MG63 (cell line): ENCODE measurements at regions not wholly inside any gene's neighbourhood (a gene's known extent, or its start where the extent isn't known, plus 50 kb on each side); places are given as distances from the start of the nearest gene placed in this dataset.

Source experiments
- DNase-seq: peaks from one replicate; pipeline ENCODE4 v3.0.0-alpha.2; 2020
- H3K27me3 ChIP-seq: fragments of 250-450 bp; sonication (Bioruptor Pico); 2 replicates; pipeline ENCODE4 v1.5.1; 2020; ENCODE audit warnings: mild to moderate bottlenecking, moderate library complexity
- H3K36me3 ChIP-seq: fragments of 250-450 bp; sonication (Bioruptor Pico); 2 replicates; pipeline ENCODE4 v1.5.1; 2020; ENCODE audit warnings: mild to moderate bottlenecking, moderate library complexity
- H3K4me3 ChIP-seq: fragments of 250-450 bp; sonication (Bioruptor Pico); 2 replicates; pipeline ENCODE4 v1.5.1; 2020; ENCODE audit warnings: mild to moderate bottlenecking, moderate library complexity
- H3K9me3 ChIP-seq: fragments of 250-450 bp; sonication (Bioruptor Pico); 2 replicates; pipeline ENCODE4 v1.5.1; 2020; ENCODE audit warnings: mild to moderate bottlenecking, moderate library complexity

DNA sequence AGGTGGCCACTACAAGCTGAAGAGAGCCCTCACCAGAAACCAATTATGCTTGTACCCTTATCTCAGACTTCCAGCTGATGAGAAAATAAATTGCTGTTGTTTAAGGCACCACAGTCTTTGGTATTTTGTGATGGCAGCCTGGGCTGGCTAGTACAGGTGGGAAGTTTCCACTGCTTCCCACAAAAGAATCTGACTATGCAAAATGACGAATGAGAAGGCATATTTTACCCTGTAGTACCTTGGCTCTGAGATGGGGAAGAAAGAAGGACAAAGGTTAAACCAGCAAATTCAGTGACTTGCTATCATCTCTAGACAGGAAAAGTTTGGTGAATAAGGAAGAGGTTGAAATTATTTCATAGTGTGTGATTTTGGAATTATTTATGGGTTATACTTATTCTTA, 112.8 kb upstream of the ELL2 start:
- Histone ChIP-seq H3K4me3 (no peak overlapping the region), H3K36me3 (no peaks in the 10 kb centered on the region), H3K27me3 (no peaks in the 10 kb centered on the region), H3K9me3 (no peaks in the 10 kb centered on the region)
- DNase-seq = no peak

DNA sequence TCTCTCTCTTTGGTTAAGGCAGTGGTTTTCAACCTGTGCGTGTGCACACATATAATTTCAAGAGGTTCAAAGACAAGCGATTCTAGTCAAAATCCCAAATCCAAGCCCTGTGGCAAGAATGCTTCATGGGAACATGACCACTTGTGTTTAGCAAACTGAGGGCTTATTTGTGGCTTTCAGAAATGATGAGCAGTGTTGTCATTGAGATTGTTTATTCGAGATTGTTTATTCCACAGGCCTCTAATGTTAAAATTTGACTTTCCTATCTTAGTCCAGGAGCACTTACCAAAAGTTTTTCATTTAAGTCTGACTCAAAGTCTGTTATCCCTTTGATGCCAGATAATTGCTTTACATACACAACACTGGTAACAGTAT, 111.1 kb upstream of the ELL2 start:
- no peak overlapping the region for H3K4me3 ChIP-seq
- no peak for DNase-seq
- no peaks in the 10 kb centered on the region for H3K9me3 ChIP-seq
- H3K36me3 ChIP-seq = no peaks in the 10 kb centered on the region
- H3K27me3 ChIP-seq = no peaks in the 10 kb centered on the region

DNA sequence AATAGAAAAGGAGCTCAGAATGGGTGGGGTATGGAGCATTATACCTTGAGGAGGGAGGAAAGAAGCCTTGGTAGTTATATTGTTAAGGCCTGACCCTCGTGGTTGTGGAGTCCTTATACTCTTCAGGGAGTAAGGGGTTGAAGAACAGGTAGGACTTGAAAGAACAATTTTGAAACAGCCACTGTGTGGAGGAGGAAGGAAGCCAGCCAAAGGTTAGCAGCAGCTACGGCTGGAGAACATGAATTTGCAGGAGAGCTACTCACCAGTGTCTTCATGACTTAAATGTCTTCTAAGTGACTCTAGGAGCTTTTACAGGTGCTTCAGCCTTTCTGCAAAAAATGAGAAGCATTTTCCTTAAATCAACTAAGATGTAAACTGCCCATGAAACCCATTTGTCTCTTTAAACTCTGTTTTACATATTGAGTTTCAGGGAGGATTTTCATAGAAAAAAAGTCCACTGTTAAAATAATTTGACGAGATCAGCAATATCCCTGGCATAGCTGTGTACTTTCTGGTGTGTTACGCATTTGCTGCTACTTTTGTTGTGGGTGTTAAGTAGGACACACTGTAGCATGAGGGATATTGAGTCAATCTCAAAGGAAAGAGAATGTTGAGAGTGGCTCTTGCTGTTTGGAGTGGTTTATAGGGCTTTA, 110.6 kb upstream of the ELL2 start:
- H3K27me3 ChIP-seq = no peaks in the 10 kb centered on the region
- DNase-seq = no peak
- no peaks in the 10 kb centered on the region for H3K9me3 ChIP-seq
- H3K36me3 ChIP-seq = no peaks in the 10 kb centered on the region
- no peak overlapping the region for H3K4me3 ChIP-seq

DNA sequence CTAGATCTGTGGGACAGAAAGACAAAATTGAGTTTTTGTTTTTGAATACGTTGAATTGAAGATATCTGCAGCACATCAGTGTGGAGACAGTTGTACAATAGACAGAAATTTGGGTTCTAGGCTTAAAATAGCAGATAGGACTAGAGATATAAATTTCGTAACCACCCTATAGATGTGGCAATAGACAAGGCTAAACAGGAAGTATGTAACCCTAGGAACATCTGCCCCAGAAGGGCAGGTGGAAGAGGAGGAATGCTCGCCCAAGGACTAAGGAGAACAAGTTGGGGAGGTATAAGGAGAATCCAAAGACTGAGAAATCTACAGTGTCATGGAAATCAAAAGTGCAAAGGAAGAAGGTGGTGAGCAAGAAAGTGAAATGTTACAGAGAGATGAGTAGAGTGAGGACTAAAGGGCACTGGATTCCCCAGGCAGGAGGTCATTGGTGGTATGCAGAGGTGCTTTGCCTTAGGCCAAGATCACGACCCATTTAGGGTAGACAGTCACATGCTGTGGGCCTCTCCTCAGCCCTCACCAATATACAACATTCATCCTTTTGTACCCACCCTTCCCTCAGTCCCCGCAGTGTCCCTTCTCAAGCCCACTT, 109.1 kb upstream of the ELL2 start:
- H3K9me3 ChIP-seq = no peaks in the 10 kb centered on the region
- H3K27me3 ChIP-seq = no peaks in the 10 kb centered on the region
- no peak for DNase-seq
- H3K36me3 ChIP-seq = no peaks in the 10 kb centered on the region
- no peak overlapping the region for H3K4me3 ChIP-seq

DNA sequence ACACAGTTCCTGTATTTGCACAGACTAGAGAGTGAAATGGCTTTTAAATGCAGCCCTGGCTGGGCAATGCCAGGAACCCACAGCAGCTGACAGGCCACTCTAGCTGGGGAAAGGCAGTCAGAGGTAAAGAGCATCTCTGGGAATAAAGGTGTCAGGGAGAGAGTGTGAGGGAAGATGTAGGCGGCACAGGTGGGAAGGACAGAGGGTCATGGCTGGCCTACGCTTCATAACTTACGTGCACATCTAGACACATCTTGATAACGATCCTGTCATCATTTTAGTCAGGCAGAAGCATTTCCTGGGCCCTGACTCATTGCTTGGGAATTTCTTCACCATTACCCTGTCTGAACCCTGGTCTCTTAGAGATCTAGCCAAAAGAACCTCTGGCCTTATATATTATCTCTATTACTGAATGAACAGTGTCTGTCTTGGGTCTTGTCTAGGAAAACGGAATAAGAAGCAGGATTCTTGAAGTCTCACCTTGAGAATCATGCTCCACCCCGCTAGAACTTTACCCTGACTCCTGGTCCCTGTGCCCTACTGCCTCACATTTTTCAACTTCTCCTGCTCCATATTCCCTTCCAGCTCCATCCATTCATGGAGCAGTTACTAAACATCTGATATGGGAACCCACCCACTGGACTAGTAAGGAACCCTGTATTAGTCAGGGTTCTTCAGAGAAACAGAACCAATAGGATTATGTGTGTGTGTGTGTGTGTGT, 106.4 kb upstream of the ELL2 start:
- Histone ChIP-seq H3K36me3 (no peaks in the 10 kb centered on the region; the same call in 1 of the 2 replicates), H3K9me3 (no peaks in the 10 kb centered on the region), H3K27me3 (no peaks in the 10 kb centered on the region), H3K4me3 (no peak overlapping the region)
- peak; percentile 89 for DNase-seq

DNA sequence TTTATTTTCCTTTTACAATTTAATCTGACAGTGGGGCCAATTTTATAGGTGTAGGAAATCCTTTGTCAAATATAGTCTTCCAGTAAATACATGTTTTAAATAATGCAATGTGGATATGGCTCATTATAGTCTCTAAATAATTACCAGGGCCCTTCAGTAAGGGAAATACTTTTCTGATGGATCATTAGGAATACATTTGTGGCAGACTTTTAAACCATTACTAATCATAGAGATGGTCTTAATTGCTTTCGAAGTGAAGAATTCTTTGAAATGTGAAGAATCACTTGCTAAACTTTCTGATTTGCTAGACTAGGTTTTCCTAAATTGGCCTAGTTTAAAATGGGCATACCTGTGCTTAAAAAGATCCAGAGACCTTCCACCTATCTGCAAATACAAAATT, 105.6 kb upstream of the ELL2 start:
- Histone ChIP-seq H3K9me3 (no peaks in the 10 kb centered on the region), H3K4me3 (no peak overlapping the region), H3K36me3 (no peaks in the 10 kb centered on the region; the same call in 1 of the 2 replicates), H3K27me3 (no peaks in the 10 kb centered on the region)
- no peak for DNase-seq

DNA sequence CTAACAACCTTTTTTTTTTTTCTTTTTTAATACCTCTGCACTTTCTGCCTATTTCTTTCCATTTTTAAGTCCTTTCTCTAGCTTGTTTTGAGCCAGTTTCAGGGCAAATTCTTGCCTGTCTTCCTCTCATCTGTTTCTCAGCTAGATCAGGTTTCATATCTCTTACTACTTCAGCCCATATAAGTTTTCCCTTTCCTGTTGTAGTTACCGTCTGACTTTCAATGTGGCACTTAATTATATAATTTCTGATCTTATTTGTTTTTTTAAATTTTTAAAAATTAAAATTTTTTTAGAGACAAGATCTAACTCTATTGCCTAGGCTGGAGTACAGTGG, 104.7 kb upstream of the ELL2 start:
- Histone ChIP-seq H3K4me3 (no peak overlapping the region), H3K9me3 (no peaks in the 10 kb centered on the region), H3K27me3 (no peaks in the 10 kb centered on the region), H3K36me3 (no peaks in the 10 kb centered on the region; the same call in 1 of the 2 replicates)
- DNase-seq = no peak

DNA sequence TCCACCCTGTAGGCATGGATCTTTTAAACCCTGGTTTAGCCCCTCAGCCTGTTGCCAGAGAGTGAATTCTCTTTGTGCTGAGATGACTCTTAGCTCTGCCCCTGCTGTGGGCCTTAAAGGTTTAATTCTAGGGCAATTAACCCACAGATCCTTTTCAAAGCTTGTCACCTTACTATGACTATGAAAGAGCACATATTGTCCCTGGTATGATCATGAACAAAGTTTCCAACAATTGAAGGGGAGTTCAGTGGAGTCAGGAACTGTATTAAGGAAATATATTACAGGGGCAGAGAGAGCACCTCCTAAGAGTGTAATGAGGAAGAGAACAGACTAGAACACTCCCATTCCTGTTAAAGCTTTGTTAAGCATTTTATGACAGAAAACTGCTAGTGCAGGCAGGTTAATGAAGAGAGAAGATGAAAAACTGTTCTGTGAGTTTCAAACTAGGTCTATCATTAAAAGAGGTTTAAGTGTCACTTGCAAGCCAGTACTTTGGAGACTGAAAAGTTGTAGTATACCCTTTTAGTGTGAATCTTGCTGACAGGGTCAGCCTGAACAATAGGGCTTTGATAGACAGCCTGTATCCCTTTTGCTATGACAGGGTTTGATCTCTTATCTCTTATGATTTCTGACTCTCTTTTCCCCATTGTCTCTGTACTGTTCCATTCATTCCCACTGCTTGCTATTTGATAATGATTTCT, 104.2 kb upstream of the ELL2 start:
- DNase-seq = no peak
- Histone ChIP-seq H3K27me3 (no peaks in the 10 kb centered on the region), H3K4me3 (no peak overlapping the region), H3K36me3 (no peaks in the 10 kb centered on the region; the same call in 1 of the 2 replicates), H3K9me3 (no peaks in the 10 kb centered on the region)

DNA sequence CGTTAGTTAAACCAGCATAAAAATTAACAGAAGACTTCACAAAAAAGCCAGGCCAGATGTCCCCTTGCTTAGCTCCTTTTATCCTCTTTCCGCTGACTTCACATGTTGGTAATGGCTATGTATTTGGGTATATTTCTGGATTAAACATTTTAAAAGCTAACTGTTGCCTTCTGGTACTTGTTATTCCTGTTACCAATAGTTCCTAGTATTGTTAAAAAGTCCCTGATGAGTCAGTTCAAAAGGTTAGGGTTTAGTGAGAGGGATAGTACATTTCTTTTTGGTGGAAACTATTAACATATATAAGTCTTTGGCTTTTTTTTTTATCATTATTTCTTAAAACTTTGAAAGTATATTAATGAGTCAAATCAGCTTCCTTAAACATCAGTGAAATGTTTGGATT, 103.2 kb upstream of the ELL2 start:
- DNase-seq = no peak
- H3K9me3 ChIP-seq = no peaks in the 10 kb centered on the region
- H3K27me3 ChIP-seq = no peaks in the 10 kb centered on the region

DNA sequence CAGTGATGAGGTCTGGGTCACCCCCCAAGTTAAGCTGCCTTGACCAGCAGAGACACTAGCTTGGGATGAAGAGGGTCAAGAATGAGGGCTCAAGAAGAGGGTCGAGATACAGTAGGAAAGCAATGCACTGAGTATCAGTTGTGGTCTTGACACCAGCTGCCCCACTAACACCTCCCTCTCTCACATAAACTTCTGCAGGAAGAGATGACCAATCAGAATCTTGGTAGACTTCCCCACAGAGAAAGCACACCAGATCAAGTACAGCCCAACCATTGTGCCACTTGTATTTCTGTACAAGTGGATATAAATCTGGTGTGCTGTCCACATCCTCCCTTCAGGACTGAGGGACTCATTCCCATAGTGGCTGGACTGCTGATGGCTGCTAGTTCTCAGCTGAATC, 101.2 kb upstream of the ELL2 start:
- H3K4me3 ChIP-seq = no peak overlapping the region
- no peaks in the 10 kb centered on the region for H3K9me3 ChIP-seq
- DNase-seq = no peak
- no peaks in the 10 kb centered on the region for H3K27me3 ChIP-seq
- no peaks in the 10 kb centered on the region; the same call in 1 of the 2 replicates for H3K36me3 ChIP-seq

More for the DNA sequence above, 103.2 kb upstream of the ELL2 start:
- no peaks in the 10 kb centered on the region; the same call in 1 of the 2 replicates for H3K36me3 ChIP-seq
- no peak overlapping the region for H3K4me3 ChIP-seq

DNA sequence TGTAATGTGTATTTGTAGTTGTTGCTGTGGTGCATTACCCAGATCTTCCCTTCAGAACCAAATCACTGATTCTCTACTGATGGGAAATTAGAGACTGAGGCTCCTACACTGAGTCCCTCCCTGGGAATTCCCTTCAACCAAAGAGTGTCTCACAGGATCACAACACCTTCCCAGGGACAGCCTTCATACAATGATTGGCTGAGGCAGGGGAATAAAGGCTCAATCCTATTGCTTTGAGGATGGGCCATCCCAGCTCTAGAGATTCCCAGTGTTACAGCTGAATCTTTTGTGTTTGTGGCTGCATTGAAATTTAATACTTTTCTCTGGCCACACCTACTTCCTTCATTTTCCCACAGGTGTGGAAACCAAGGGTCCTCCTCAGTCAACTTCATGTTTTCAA, 96.4 kb upstream of the ELL2 start:
- no peaks in the 10 kb centered on the region for H3K36me3 ChIP-seq
- DNase-seq = no peak
- no peaks in the 10 kb centered on the region for H3K9me3 ChIP-seq
- no peaks in the 10 kb centered on the region for H3K27me3 ChIP-seq
- no peak overlapping the region for H3K4me3 ChIP-seq

DNA sequence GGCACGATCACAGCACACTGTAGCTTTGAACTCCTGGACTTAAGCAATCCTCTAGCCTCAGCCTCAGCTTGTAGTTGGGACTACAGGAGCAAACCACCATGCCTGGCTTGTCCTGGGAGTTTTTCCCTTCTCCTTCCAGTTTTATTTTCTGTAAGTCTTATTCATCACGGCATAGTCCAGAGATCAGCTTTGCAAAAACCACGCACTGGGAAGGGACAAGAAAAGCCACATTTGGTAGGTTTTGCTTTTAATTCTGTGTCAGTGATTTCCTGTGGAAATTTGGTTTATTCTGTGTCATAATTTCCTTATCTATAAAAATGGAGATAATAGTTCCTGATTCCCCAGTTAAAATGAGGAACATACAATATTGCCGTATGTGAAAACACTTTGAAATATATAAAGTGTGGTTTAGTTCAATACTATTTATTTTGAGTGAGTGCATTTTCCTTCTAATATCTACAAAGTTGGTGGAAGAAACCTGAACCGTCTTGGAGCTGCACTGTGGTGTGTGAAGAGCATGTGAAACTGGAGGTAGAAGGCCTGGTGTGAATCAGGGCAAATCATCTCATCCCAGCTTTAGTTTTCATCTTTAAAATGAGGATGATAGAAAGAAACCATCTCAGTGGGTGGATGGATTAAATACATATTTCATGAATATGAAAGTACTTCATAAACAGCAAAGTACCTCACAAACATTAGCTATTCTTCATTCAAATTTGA, 92.8 kb upstream of the ELL2 start:
- Histone ChIP-seq H3K4me3 (no peak overlapping the region), H3K36me3 (no peaks in the 10 kb centered on the region), H3K27me3 (no peaks in the 10 kb centered on the region), H3K9me3 (peaks cover 7% of the 10 kb centered on the region)
- no peak for DNase-seq

DNA sequence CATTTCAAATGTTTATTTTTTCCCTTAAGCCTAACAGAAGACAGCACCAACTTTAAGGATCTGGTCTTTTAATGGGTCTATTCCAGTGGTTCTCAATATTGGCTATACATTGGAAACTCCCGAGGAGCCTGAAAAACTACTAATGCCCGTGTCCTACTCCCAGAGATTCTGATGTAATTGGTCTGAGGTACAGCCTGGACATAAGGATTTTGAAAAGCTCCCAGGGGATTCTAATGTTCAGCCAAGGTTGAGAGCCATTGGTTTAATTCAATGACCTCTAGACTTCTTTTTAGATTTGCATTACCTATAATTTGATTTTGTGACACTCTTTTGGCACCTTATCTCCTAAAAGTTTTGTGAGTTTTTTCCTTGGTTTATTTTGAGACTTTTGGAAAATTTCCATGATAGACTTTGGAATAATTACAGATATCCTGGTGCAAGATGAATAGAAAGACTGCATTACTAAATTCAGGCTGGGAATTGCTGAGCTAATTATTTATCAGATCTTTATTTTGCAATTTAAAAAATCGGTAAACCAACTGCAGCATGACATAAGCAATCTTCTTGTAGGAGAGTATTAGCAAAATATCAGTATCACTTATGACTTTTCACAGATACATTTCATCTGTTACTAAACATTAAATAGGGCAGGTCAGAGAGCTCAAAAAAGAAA, 91.5 kb upstream of the ELL2 start:
- Histone ChIP-seq H3K27me3 (no peaks in the 10 kb centered on the region), H3K36me3 (no peaks in the 10 kb centered on the region), H3K4me3 (no peak overlapping the region), H3K9me3 (peaks cover 7% of the 10 kb centered on the region)
- no peak for DNase-seq

DNA sequence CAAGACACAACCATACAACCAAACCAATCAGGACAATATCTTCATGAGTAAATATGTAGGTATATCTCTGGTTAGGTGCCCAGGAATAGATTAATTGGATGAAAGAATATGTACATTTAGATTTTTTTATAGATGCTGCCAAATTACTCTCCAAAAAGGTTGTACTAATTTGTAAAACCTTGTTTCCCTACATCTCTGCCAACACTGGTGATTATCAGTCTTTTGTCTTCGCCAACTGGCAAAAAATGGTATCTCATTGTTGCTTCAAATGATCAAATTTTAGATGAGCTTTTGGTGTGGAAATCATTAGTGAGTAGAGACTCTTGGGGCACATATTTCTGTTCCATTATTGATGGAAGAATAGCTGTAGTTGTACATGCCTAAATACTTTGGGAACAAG, 90.7 kb upstream of the ELL2 start:
- H3K27me3 ChIP-seq = no peaks in the 10 kb centered on the region
- no peak for DNase-seq

DNA sequence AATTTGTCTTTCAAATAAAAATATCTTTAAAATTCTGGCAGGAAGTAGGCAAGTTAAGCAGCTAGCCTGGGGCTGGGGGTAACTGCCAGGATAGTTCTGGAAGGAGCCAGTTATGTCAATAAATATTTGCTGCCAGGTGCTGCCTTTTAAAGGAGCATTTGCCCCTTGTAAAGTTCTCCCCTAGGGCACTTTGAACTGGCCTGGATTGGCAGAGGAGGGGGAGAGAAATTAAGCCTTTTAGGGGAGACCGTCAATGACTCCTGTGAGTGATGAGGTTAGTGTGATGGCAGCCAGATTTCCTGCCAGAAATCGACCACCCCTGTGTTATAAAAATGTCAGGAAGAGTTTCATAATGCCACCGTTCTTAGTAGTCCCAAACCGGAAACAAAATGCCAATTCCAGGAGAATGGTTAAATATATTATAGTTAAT, 89.8 kb upstream of the ELL2 start:
- peak; percentile 39 for DNase-seq
- Histone ChIP-seq H3K27me3 (no peaks in the 10 kb centered on the region), H3K36me3 (no peaks in the 10 kb centered on the region), H3K9me3 (peaks cover 7% of the 10 kb centered on the region), H3K4me3 (no peak overlapping the region)

More for the DNA sequence above, 90.7 kb upstream of the ELL2 start:
- no peak overlapping the region for H3K4me3 ChIP-seq
- H3K36me3 ChIP-seq = no peaks in the 10 kb centered on the region
- peaks cover 7% of the 10 kb centered on the region for H3K9me3 ChIP-seq

DNA sequence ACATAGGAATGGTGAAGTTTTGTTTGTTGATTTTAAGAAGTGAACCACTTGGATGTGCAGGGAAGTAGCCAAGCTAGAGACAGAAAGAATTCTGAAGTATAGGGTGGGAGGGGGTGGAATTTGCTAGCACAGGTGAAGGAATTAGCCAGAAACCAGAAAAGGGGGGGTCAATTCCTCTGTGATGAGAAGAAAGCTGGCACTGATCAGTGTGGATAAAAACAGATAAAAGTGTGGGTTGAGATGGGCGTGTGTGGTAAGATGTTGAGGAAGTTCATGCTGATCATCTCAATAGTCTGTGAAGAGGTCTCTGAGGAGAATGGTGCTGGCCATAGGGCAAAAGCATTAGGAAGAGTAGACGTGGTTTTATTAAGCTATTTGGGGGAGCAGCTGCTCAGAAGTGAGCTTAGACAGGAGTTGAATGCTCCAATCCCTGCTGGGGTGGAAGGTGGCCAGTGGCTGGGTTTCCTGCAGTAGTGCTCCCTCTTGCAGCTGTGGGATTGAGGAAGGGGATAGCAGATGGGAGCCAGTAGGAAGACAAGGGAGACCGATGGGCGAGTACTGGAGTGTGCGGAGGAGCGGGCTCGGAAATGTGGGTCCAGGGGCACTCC, 88.7 kb upstream of the ELL2 start:
- H3K27me3 ChIP-seq = no peaks in the 10 kb centered on the region
- H3K4me3 ChIP-seq = no peak overlapping the region
- H3K9me3 ChIP-seq = peaks cover 7% of the 10 kb centered on the region
- DNase-seq = peak; percentile 22
- H3K36me3 ChIP-seq = no peaks in the 10 kb centered on the region
